ENCODE measurements at regions not wholly inside any gene's neighbourhood (a gene's known extent, or its start where the extent isn't known, plus 50 kb on each side); places are given as distances from the start of the nearest gene placed in this dataset.

DNA sequence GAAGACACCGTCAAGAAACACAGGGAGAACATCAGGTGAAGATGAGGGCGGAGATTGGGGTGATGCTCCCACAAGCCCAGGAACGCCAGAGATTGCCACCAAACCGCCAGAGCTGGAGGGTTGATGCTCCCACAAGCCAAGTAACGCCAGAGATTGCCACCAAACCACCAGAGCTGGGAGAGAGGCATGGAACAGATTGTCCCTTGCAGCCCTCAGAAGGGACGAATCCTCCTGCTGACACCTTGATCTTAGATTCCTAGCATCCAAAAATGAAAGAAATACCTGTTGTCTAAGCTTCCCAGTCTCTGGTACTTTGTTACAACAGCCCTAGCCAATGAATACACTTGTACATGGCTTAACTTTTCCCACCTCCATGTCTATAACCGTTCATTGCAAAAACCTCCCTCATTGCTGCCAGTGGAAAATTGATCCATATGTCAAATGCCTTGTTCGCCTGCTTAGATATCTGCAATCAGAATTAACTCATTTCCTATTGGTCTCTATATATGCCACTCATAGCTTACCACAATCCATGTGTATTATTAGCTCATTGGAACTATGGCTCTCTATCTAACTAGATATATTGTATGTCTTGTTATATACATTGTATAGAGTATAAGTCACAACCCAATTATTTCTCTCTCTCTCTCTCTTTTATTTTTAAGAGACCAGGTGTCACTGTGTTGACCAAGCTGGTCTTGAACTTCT lies 127.4 kb downstream of the ADSS2 start:
- Histone ChIP-seq H3K27me3 (no peaks in the 10 kb centered on the region), H3K36me3 (no peaks in the 10 kb centered on the region), H3K27ac (peak overlapping the region in 1 of 4 donors; percentile 27), H3K4me1 (peaks cover 0 to 13% (median 4%) of the 10 kb centered on the region in 3 donors), H3K9me3 (peaks cover 0 to 4% (median 0%) of the 10 kb centered on the region in 3 donors), H3K4me3 (no peak overlapping the region)
- WGBS, 2 donors (ENCODE audit: low coverage in 1 of 2): 90 to 100% methylated on average over 2 to 7 of the region's 8 CpGs
- TF ChIP-seq, protein P1, sequence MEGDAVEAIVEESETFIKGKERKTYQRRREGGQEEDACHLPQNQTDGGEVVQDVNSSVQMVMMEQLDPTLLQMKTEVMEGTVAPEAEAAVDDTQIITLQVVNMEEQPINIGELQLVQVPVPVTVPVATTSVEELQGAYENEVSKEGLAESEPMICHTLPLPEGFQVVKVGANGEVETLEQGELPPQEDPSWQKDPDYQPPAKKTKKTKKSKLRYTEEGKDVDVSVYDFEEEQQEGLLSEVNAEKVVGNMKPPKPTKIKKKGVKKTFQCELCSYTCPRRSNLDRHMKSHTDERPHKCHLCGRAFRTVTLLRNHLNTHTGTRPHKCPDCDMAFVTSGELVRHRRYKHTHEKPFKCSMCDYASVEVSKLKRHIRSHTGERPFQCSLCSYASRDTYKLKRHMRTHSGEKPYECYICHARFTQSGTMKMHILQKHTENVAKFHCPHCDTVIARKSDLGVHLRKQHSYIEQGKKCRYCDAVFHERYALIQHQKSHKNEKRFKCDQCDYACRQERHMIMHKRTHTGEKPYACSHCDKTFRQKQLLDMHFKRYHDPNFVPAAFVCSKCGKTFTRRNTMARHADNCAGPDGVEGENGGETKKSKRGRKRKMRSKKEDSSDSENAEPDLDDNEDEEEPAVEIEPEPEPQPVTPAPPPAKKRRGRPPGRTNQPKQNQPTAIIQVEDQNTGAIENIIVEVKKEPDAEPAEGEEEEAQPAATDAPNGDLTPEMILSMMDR (IDR thresholded peaks at IDR 0.05): no peak
- TF ChIP-seq EP300 (IDR thresholded peaks at IDR 0.05): no peak
- no peak for TF ChIP-seq POLR2A (IDR thresholded peaks at IDR 0.05)
- no peak for TF ChIP-seq POLR2AphosphoS5 (IDR thresholded peaks at IDR 0.05)
- no peak for ATAC-seq

DNA sequence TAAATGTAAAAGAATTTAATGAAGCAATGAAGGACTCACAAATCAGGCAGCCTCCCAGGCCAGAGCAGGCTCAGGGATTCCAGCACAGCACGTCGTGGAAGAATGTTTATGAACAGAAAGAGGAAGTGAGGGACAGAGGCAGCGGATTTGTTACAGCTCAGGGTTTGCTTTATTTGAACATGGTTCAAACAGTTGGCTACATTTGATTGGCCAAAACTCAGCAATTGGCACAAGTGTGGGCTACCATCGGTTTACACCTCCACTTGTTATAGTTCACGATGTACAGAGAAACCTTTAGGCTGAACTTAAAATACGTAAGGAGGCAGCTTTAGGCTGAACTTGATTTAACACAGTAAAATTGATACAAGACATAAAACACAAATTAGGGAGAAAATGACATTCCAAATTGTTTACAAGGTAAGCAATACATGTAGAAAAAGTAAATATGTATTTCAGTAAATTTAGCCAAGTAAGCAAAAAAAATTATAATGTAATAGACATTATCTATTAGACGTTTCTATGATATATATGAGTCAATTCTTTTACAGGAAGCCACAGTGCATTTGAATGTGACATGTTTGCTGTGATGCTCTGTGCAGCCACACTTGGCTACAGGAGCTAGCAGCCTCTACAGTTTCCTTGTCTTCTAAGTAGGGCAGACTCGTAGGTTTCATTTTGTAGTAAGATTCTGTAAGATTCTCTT lies 126.5 kb downstream of the ADSS2 start:
- H3K27me3 ChIP-seq: no peaks in the 10 kb centered on the region
- no peak for TF ChIP-seq POLR2A (IDR thresholded peaks at IDR 0.05)
- TF ChIP-seq, protein P1 (IDR thresholded peaks at IDR 0.05): no peak
- TF ChIP-seq EP300 (IDR thresholded peaks at IDR 0.05): no peak
- TF ChIP-seq POLR2AphosphoS5 (IDR thresholded peaks at IDR 0.05): no peak

DNA sequence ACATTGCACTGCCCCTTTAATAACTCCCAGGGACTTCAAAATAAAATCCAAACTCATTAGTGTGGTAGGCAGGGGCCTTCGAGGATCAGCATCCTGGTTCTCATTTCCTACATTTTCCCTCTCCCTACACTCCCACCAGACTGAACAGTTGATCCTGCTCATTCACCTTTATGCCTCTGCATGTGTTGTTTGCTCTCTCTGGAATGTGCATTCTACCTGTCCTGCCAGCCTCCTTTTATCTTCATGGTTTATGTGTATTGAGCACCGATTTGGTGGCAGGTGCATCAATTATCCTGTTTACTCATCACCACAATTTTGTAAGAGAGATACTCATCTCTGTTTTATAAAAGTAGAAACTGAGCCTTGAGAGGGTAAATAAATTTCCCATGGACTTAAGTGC lies 125.0 kb downstream of the ADSS2 start:
- 32 to 78% methylated on average over 1 to 2 of the region's 2 CpGs for WGBS, 2 donors (ENCODE audit: low coverage in 1 of 2)
- H3K4me1 ChIP-seq: peaks cover 0 to 13% (median 4%) of the 10 kb centered on the region in 3 donors
- no peak for TF ChIP-seq POLR2A (IDR thresholded peaks at IDR 0.05)
- no peak for TF ChIP-seq POLR2AphosphoS5 (IDR thresholded peaks at IDR 0.05)
- TF ChIP-seq, protein P1 (IDR thresholded peaks at IDR 0.05): no peak
- TF ChIP-seq EP300 (IDR thresholded peaks at IDR 0.05): no peak
- H3K4me3 ChIP-seq: no peak overlapping the region
- H3K36me3 ChIP-seq: no peaks in the 10 kb centered on the region
- ATAC-seq: no peak
- no peak overlapping the region for H3K27ac ChIP-seq
- H3K27me3 ChIP-seq: no peaks in the 10 kb centered on the region
- peaks cover 0 to 4% (median 0%) of the 10 kb centered on the region in 3 donors for H3K9me3 ChIP-seq

More for the DNA sequence above, 126.5 kb downstream of the ADSS2 start:
- Histone ChIP-seq H3K4me1 (peaks cover 0 to 13% (median 4%) of the 10 kb centered on the region in 3 donors), H3K9me3 (peaks cover 0 to 4% (median 0%) of the 10 kb centered on the region in 3 donors), H3K4me3 (no peak overlapping the region), H3K27ac (peak overlapping the region in 2 of 4 donors; percentile 7 to 27), H3K36me3 (no peaks in the 10 kb centered on the region)
- no peak for ATAC-seq
- 52 to 53% methylated on average over 8 of the region's 8 CpGs for WGBS, 2 donors (ENCODE audit: low coverage in 1 of 2)

DNA sequence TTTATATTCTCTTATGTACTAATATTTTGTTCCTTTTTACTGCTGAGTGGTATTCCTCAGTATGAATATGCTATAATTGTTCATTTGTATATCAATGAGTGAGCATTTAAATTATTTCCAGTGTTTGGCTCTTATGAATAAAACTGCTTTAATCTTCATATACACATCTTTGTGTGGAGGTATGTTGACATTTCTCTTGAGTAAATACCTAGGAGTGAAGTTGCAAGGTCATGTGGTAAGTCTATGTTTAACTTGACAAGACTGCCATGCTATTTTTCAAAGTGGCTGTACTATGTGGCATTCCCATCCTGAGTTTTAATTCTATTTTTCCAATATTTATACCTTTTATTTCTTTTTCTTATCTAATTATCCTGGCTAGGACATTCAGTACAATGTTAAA lies 124.2 kb downstream of the ADSS2 start:
- no peak for ATAC-seq
- H3K36me3 ChIP-seq: no peaks in the 10 kb centered on the region
- H3K4me3 ChIP-seq: no peak overlapping the region
- peaks cover 0 to 9% (median 4%) of the 10 kb centered on the region in 3 donors for H3K4me1 ChIP-seq
- no peaks in the 10 kb centered on the region for H3K27me3 ChIP-seq
- H3K9me3 ChIP-seq: peaks cover 0 to 4% (median 0%) of the 10 kb centered on the region in 3 donors
- TF ChIP-seq, protein P1 (IDR thresholded peaks at IDR 0.05): no peak
- TF ChIP-seq EP300 (IDR thresholded peaks at IDR 0.05): no peak
- no peak for TF ChIP-seq POLR2AphosphoS5 (IDR thresholded peaks at IDR 0.05)
- TF ChIP-seq POLR2A (IDR thresholded peaks at IDR 0.05): no peak
- H3K27ac ChIP-seq: no peak overlapping the region
